Mesendoderm (in vitro differentiated cells): ENCODE measurements at regions not wholly inside any gene's neighbourhood (a gene's known extent, or its start where the extent isn't known, plus 50 kb on each side); places are given as distances from the start of the nearest gene placed in this dataset.
"Not testable (repeated sequence)": the region's sequence is repeated elsewhere in the genome, so short reads cannot be mapped to it uniquely, and the experiment has no call there.

Experiments used
- DNase-seq: peaks from one replicate; pipeline ENCODE4 v3.0.0; 2013
- H2AK5ac ChIP-seq: 2 replicates; pipeline ENCODE4 v1.6.1; 2013; ENCODE audit warnings: low read length, inconsistent platforms
- H2BK120ac ChIP-seq: 2 replicates; pipeline ENCODE4 v1.6.1; 2013; ENCODE audit warnings: low read depth, mild to moderate bottlenecking, low read length, moderate library complexity, mixed read lengths
- H2BK15ac ChIP-seq: replicated peaks from 2 replicates; pipeline ENCODE4 v1.6.1; 2013; ENCODE audit warnings: low read depth, mild to moderate bottlenecking, moderate library complexity
- H2BK5ac ChIP-seq: 2 replicates; pipeline ENCODE4 v1.6.1; 2013; ENCODE audit warnings: low read length, inconsistent platforms
- H3K18ac ChIP-seq: 2 replicates; pipeline ENCODE4 v1.6.1; 2013; ENCODE audit warnings: mild to moderate bottlenecking, low read length, mixed read lengths
- H3K23ac ChIP-seq: one replicate; pipeline ENCODE4 v1.6.1; 2013; ENCODE audit warnings: low read length
- H3K27ac ChIP-seq: 2 replicates; pipeline ENCODE4 v1.5.1; 2013; ENCODE audit warnings: low read depth, mild to moderate bottlenecking, inconsistent platforms, low read length, moderate library complexity
- H3K27me3 ChIP-seq: 2 replicates; pipeline ENCODE4 v1.6.1; 2013; ENCODE audit warnings: low read length, control low read depth, mild to moderate bottlenecking, inconsistent platforms; ENCODE audit not compliant: insufficient read depth, poor library complexity
- H3K36me3 ChIP-seq: 2 replicates; pipeline ENCODE4 v1.6.1; 2013; ENCODE audit warnings: low read length, inconsistent platforms; ENCODE audit not compliant: control insufficient read depth, insufficient read depth
- H3K4ac ChIP-seq: one replicate; pipeline ENCODE4 v1.6.1; 2013; ENCODE audit warnings: low read depth, mild to moderate bottlenecking, low read length, moderate library complexity
- H3K4me1 ChIP-seq: 2 replicates; pipeline ENCODE4 v1.6.1; 2013; ENCODE audit warnings: low read depth, low read length, inconsistent platforms; ENCODE audit not compliant: control insufficient read depth
- H3K4me2 ChIP-seq: 2 replicates; pipeline ENCODE4 v1.6.1; 2013; ENCODE audit warnings: low read length
- H3K4me3 ChIP-seq: 2 replicates; pipeline ENCODE4 v1.5.1; 2013; ENCODE audit warnings: mild to moderate bottlenecking, low read length
- H3K56ac ChIP-seq: one replicate; pipeline ENCODE4 v1.6.1; 2013; ENCODE audit warnings: low read length
- H3K79me1 ChIP-seq: 2 replicates; pipeline ENCODE4 v1.6.1; 2013; ENCODE audit warnings: low read length, inconsistent platforms
- H3K79me2 ChIP-seq: 2 replicates; pipeline ENCODE4 v1.6.1; 2013; ENCODE audit warnings: mild to moderate bottlenecking, low read length; ENCODE audit not compliant: control insufficient read depth, insufficient read depth
- H3K9ac ChIP-seq: 2 replicates; pipeline ENCODE4 v1.6.1; 2013; ENCODE audit warnings: low read length, inconsistent platforms
- H4K5ac ChIP-seq: one replicate; pipeline ENCODE4 v1.6.1; 2013; ENCODE audit warnings: low read length
- H4K8ac ChIP-seq: one replicate; pipeline ENCODE4 v1.6.1; 2013; ENCODE audit warnings: low read depth, mild to moderate bottlenecking, control low read depth, low read length, moderate library complexity
- WGBS: extraction: QIAGEN DNeasy Blood & Tissue Kit; methylation state at CpG from one replicate; pipeline ENCODE4 v1.1.7; 2013; ENCODE audit warnings: low lambda C conversion rate, missing lambda C conversion rate; ENCODE audit not compliant: insufficient coverage; ENCODE audit errors: extremely low coverage; 5-methylcytosine and 5-hydroxymethylcytosine counted together

GRCh38 chr5:24215114-24215513 lies 429.7 kb downstream of the CDH10 start:
- H3K4ac ChIP-seq, result no peak overlapping the region
- no peak overlapping the region for H3K4me3 ChIP-seq
- no peak overlapping the region for H2AK5ac ChIP-seq
- WGBS, result 100% methylated on average over 1 of the region's 3 CpGs
- no peak overlapping the region for H3K27ac ChIP-seq
- H2BK5ac ChIP-seq, result no peak overlapping the region
- H2BK120ac ChIP-seq, result no peak overlapping the region
- H3K9ac ChIP-seq, result no peak overlapping the region
- H3K36me3 ChIP-seq, result no peaks in the 10 kb centered on the region
- H3K4me1 ChIP-seq, result no peaks in the 10 kb centered on the region
- H3K79me1 ChIP-seq, result no peaks in the 10 kb centered on the region
- no peak overlapping the region for H3K4me2 ChIP-seq
- H3K27me3 ChIP-seq, result no peaks in the 10 kb centered on the region
- H2BK15ac ChIP-seq, result no peak overlapping the region
- DNase-seq, result no peak
- no peaks in the 10 kb centered on the region for H3K79me2 ChIP-seq
- no peak overlapping the region for H3K23ac ChIP-seq
- no peak overlapping the region for H4K5ac ChIP-seq
- H4K8ac ChIP-seq, result no peak overlapping the region
- no peak overlapping the region for H3K18ac ChIP-seq
- H3K56ac ChIP-seq, result no peak overlapping the region

GRCh38 chr5:24222876-24223275 lies 421.9 kb downstream of the CDH10 start:
- Histone ChIP-seq H3K23ac (no peak overlapping the region), H3K56ac (no peak overlapping the region), H2BK15ac (no peak overlapping the region), H3K4me2 (no peak overlapping the region), H3K36me3 (no peaks in the 10 kb centered on the region), H2AK5ac (no peak overlapping the region), H3K79me1 (no peaks in the 10 kb centered on the region), H3K27ac (no peak overlapping the region), H3K18ac (no peak overlapping the region), H3K27me3 (no peaks in the 10 kb centered on the region), H3K4ac (no peak overlapping the region), H4K5ac (no peak overlapping the region), H4K8ac (no peak overlapping the region), H3K79me2 (no peaks in the 10 kb centered on the region), H2BK120ac (no peak overlapping the region), H3K4me1 (no peaks in the 10 kb centered on the region), H3K4me3 (no peak overlapping the region), H3K9ac (no peak overlapping the region), H2BK5ac (no peak overlapping the region)
- DNase-seq, result no peak
- WGBS, result no CpG with 5 or more reads among the region's 2 CpGs

GRCh38 chr5:24225051-24225450 lies 419.7 kb downstream of the CDH10 start:
- no peak overlapping the region for H3K18ac ChIP-seq
- H3K27ac ChIP-seq, result no peak overlapping the region
- no peak overlapping the region for H4K5ac ChIP-seq
- no peak overlapping the region for H3K56ac ChIP-seq
- H3K9ac ChIP-seq, result no peak overlapping the region
- H2BK5ac ChIP-seq, result no peak overlapping the region
- H3K4me3 ChIP-seq, result no peak overlapping the region
- no peaks in the 10 kb centered on the region for H3K79me2 ChIP-seq
- no peak overlapping the region for H3K4ac ChIP-seq
- H3K23ac ChIP-seq, result no peak overlapping the region
- no peak overlapping the region for H2BK15ac ChIP-seq
- no peaks in the 10 kb centered on the region for H3K36me3 ChIP-seq
- H3K27me3 ChIP-seq, result no peaks in the 10 kb centered on the region
- no peaks in the 10 kb centered on the region for H3K79me1 ChIP-seq
- DNase-seq, result peak; percentile 25
- no peaks in the 10 kb centered on the region for H3K4me1 ChIP-seq
- no peak overlapping the region for H2BK120ac ChIP-seq
- H3K4me2 ChIP-seq, result no peak overlapping the region
- H4K8ac ChIP-seq, result no peak overlapping the region
- no peak overlapping the region for H2AK5ac ChIP-seq

- H3K9ac ChIP-seq, result no peak overlapping the region
- no peaks in the 10 kb centered on the region for H3K36me3 ChIP-seq
- no peak overlapping the region for H3K18ac ChIP-seq
- no peaks in the 10 kb centered on the region for H3K79me1 ChIP-seq
- H3K4me2 ChIP-seq, result no peak overlapping the region
- H3K4ac ChIP-seq, result no peak overlapping the region
- H2AK5ac ChIP-seq, result no peak overlapping the region
- H2BK15ac ChIP-seq, result no peak overlapping the region
- no peak overlapping the region for H4K8ac ChIP-seq
- no peak overlapping the region for H2BK5ac ChIP-seq
- no peaks in the 10 kb centered on the region for H3K79me2 ChIP-seq
- no peaks in the 10 kb centered on the region for H3K27me3 ChIP-seq
- no peak for DNase-seq
- H2BK120ac ChIP-seq, result no peak overlapping the region
- H3K4me3 ChIP-seq, result no peak overlapping the region
- H3K56ac ChIP-seq, result no peak overlapping the region
- no peak overlapping the region for H3K27ac ChIP-seq
- H3K23ac ChIP-seq, result no peak overlapping the region
- no CpG with 5 or more reads among the region's 1 CpG for WGBS
- H3K4me1 ChIP-seq, result no peaks in the 10 kb centered on the region
- no peak overlapping the region for H4K5ac ChIP-seq
Observed at GRCh38 chr5:24226479-24226878, 418.3 kb downstream of the CDH10 start.

GRCh38 chr5:24227881-24228280 lies 416.9 kb downstream of the CDH10 start:
- H3K18ac ChIP-seq, H2BK5ac ChIP-seq, H3K23ac ChIP-seq, H3K36me3 ChIP-seq, H2BK120ac ChIP-seq, H3K79me2 ChIP-seq, H4K8ac ChIP-seq, H3K4me2 ChIP-seq, H3K27ac ChIP-seq, H3K27me3 ChIP-seq, H3K79me1 ChIP-seq, H3K4me3 ChIP-seq, H3K56ac ChIP-seq, H3K4ac ChIP-seq, DNase-seq, H3K9ac ChIP-seq, H3K4me1 ChIP-seq, H4K5ac ChIP-seq, H2AK5ac ChIP-seq, H2BK15ac ChIP-seq: not testable (repeated sequence)
- no CpG with 5 or more reads among the region's 5 CpGs for WGBS

GRCh38 chr5:24232041-24232440 lies 412.7 kb downstream of the CDH10 start:
- no peak overlapping the region for H4K8ac ChIP-seq
- H3K4me2 ChIP-seq, result no peak overlapping the region
- H3K4me3 ChIP-seq, result no peak overlapping the region
- H3K36me3 ChIP-seq, result no peaks in the 10 kb centered on the region
- no peak overlapping the region for H2BK5ac ChIP-seq
- no peak overlapping the region for H2BK120ac ChIP-seq
- no peaks in the 10 kb centered on the region for H3K27me3 ChIP-seq
- no peaks in the 10 kb centered on the region for H3K79me1 ChIP-seq
- no peak overlapping the region for H2AK5ac ChIP-seq
- no peak for DNase-seq
- no peak overlapping the region for H3K23ac ChIP-seq
- no peak overlapping the region for H4K5ac ChIP-seq
- H3K79me2 ChIP-seq, result no peaks in the 10 kb centered on the region
- no CpG with 5 or more reads among the region's 1 CpG for WGBS
- H3K27ac ChIP-seq, result no peak overlapping the region
- H2BK15ac ChIP-seq, result no peak overlapping the region
- H3K18ac ChIP-seq, result no peak overlapping the region
- no peaks in the 10 kb centered on the region for H3K4me1 ChIP-seq
- H3K56ac ChIP-seq, result no peak overlapping the region
- no peak overlapping the region for H3K9ac ChIP-seq
- no peak overlapping the region for H3K4ac ChIP-seq
